ENCODE measurements at regions not wholly inside any gene's neighbourhood (a gene's known extent, or its start where the extent isn't known, plus 50 kb on each side); places are given as distances from the start of the nearest gene placed in this dataset.

GRCh38 chr17:56034197-56034635 lies 119.1 kb upstream of the ANKFN1 start:
- Histone ChIP-seq H3K27ac (no peak overlapping the region), H3K4me1 (no peaks in the 10 kb centered on the region), H3K27me3 (no peaks in the 10 kb centered on the region), H3K36me3 (no peaks in the 10 kb centered on the region), H3K9me3 (no peaks in the 10 kb centered on the region), H3K4me3 (no peak overlapping the region)
- 67% methylated on average over 6 of the region's 6 CpGs for WGBS
- no peak for TF ChIP-seq POLR2AphosphoS5 (IDR thresholded peaks at IDR 0.05)
- no peak for TF ChIP-seq POLR2A (IDR thresholded peaks at IDR 0.05)
- TF ChIP-seq EP300 (IDR thresholded peaks at IDR 0.05) = no peak
- TF ChIP-seq, protein P1, sequence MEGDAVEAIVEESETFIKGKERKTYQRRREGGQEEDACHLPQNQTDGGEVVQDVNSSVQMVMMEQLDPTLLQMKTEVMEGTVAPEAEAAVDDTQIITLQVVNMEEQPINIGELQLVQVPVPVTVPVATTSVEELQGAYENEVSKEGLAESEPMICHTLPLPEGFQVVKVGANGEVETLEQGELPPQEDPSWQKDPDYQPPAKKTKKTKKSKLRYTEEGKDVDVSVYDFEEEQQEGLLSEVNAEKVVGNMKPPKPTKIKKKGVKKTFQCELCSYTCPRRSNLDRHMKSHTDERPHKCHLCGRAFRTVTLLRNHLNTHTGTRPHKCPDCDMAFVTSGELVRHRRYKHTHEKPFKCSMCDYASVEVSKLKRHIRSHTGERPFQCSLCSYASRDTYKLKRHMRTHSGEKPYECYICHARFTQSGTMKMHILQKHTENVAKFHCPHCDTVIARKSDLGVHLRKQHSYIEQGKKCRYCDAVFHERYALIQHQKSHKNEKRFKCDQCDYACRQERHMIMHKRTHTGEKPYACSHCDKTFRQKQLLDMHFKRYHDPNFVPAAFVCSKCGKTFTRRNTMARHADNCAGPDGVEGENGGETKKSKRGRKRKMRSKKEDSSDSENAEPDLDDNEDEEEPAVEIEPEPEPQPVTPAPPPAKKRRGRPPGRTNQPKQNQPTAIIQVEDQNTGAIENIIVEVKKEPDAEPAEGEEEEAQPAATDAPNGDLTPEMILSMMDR (IDR thresholded peaks at IDR 0.05) = no peak
- DNase-seq (ENCODE audit: low spot score in 2 of 2) = no peak

- H3K4me3 ChIP-seq = no peak overlapping the region
- no peak for TF ChIP-seq POLR2A (IDR thresholded peaks at IDR 0.05)
- no peak for TF ChIP-seq POLR2AphosphoS5 (IDR thresholded peaks at IDR 0.05)
- TF ChIP-seq, protein P1 (IDR thresholded peaks at IDR 0.05) = no peak
- no peak for TF ChIP-seq EP300 (IDR thresholded peaks at IDR 0.05)
- H3K4me1 ChIP-seq = no peaks in the 10 kb centered on the region
- no peaks in the 10 kb centered on the region for H3K36me3 ChIP-seq
- DNase-seq (ENCODE audit: low spot score in 2 of 2) = no peak
- 45% methylated on average over 6 of the region's 6 CpGs for WGBS
- H3K9me3 ChIP-seq = no peaks in the 10 kb centered on the region
- H3K27me3 ChIP-seq = peaks cover 3% of the 10 kb centered on the region
- H3K27ac ChIP-seq = no peak overlapping the region
Measured at GRCh38 chr17:56038131-56038530, 115.1 kb upstream of the ANKFN1 start.

DNA sequence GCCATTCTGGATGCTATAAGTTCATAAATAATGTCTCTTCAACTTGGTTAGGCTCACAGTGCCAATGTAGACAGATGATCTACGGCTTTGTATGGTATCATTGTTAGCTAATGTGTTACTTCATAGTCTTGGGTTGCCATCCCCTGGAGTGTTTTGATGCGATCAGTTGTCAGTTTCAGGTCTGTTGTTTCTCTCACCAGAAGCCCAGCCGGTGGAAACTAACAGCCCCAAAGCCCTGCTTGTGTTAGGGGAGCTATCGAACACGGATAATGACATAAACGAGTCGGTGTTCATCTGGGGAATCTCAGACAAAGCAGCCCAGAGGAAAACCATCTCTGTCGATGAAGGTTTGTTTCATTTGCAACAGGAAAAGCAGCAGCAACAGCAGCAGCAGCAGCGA lies 107.4 kb upstream of the ANKFN1 start:
- no peak for TF ChIP-seq POLR2A (IDR thresholded peaks at IDR 0.05)
- TF ChIP-seq, protein P1 (IDR thresholded peaks at IDR 0.05) = no peak
- no peak for DNase-seq (ENCODE audit: low spot score in 2 of 2)

DNA sequence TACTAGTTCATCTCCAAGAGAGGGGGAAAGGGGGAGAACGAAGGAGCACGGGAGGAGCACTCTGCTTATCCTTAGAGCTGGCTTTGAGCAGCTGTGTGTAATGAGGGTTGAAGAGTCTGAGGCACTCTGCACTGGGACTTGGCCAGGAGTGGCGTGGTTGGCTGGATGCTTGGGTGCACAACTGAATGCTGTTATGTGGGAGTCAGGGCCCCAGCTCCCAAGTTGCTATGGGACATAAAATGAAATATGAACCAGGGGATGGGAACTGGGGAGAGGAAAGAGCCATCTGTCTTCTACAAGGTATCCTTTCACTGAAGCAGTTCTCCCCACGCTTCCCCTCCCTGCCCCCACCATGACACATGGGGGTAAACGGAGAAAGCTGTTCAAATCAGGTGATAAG lies 105.9 kb upstream of the ANKFN1 start:
- Histone ChIP-seq H3K9me3 (no peaks in the 10 kb centered on the region), H3K27ac (no peak overlapping the region), H3K4me1 (no peaks in the 10 kb centered on the region), H3K4me3 (no peak overlapping the region), H3K36me3 (no peaks in the 10 kb centered on the region), H3K27me3 (peaks cover 6% of the 10 kb centered on the region)
- TF ChIP-seq POLR2AphosphoS5 (IDR thresholded peaks at IDR 0.05) (no peak), POLR2A (IDR thresholded peaks at IDR 0.05) (no peak), EP300 (IDR thresholded peaks at IDR 0.05) (no peak)
- TF ChIP-seq, protein P1 (IDR thresholded peaks at IDR 0.05) = no peak
- 51% methylated on average over 5 of the region's 5 CpGs for WGBS
- no peak for DNase-seq (ENCODE audit: low spot score in 2 of 2)

More for the DNA sequence above, 107.4 kb upstream of the ANKFN1 start:
- Histone ChIP-seq H3K9me3 (no peaks in the 10 kb centered on the region), H3K27me3 (peaks cover 6% of the 10 kb centered on the region), H3K36me3 (no peaks in the 10 kb centered on the region), H3K4me3 (no peak overlapping the region), H3K4me1 (no peaks in the 10 kb centered on the region), H3K27ac (no peak overlapping the region)
- WGBS = 45% methylated on average over 9 of the region's 9 CpGs

- no peaks in the 10 kb centered on the region for H3K36me3 ChIP-seq
- 93% methylated on average over 3 of the region's 3 CpGs for WGBS
- H3K4me3 ChIP-seq = no peak overlapping the region
- no peak for DNase-seq (ENCODE audit: low spot score in 2 of 2)
- TF ChIP-seq POLR2A (IDR thresholded peaks at IDR 0.05) (no peak), POLR2AphosphoS5 (IDR thresholded peaks at IDR 0.05) (no peak), EP300 (IDR thresholded peaks at IDR 0.05) (no peak)
- TF ChIP-seq, protein P1 (IDR thresholded peaks at IDR 0.05) = no peak
- no peaks in the 10 kb centered on the region for H3K27me3 ChIP-seq
- no peaks in the 10 kb centered on the region for H3K4me1 ChIP-seq
- no peak overlapping the region for H3K27ac ChIP-seq
- no peaks in the 10 kb centered on the region for H3K9me3 ChIP-seq
Measured at GRCh38 chr17:56057869-56058268, 95.4 kb upstream of the ANKFN1 start.
